ENCODE measurements at regions not wholly inside any gene's neighbourhood (a gene's known extent, or its start where the extent isn't known, plus 50 kb on each side); places are given as distances from the start of the nearest gene placed in this dataset.
"Not testable (repeated sequence)": the region's sequence is repeated elsewhere in the genome, so short reads cannot be mapped to it uniquely, and the experiment has no call there.

GRCh38 chr14:105923520-105924191, 397.3 kb downstream of the TMEM121 start:
- not testable (repeated sequence) for H3K36me3 ChIP-seq (ENCODE audit: control insufficient read depth in 2 of 2, insufficient read depth in 2 of 2, low read length in 2 of 2); H3K4me1 ChIP-seq (ENCODE audit: control insufficient read depth in 2 of 2, insufficient read depth in 2 of 2, low read length in 2 of 2); H3K4me3 ChIP-seq (ENCODE audit: low read length in 2 of 2); H3K9ac ChIP-seq (ENCODE audit: low read depth in 1 of 2, low read length in 2 of 2); H3K9me3 ChIP-seq (ENCODE audit: control insufficient read depth in 2 of 2, low read length in 2 of 2); H3K27ac ChIP-seq (ENCODE audit: low read depth in 2 of 2, low read length in 2 of 2); H3K27me3 ChIP-seq (ENCODE audit: control insufficient read depth in 2 of 2, insufficient read depth in 2 of 2, low read length in 2 of 2)

- Histone ChIP-seq H3K27ac (ENCODE audit: low read depth in 2 of 2, low read length in 2 of 2) (no peak overlapping the region), H3K27me3 (ENCODE audit: control insufficient read depth in 2 of 2, insufficient read depth in 2 of 2, low read length in 2 of 2) (no peaks in the 10 kb centered on the region), H3K9me3 (ENCODE audit: control insufficient read depth in 2 of 2, low read length in 2 of 2) (no peaks in the 10 kb centered on the region), H3K9ac (ENCODE audit: low read depth in 1 of 2, low read length in 2 of 2) (no peak overlapping the region), H3K36me3 (ENCODE audit: control insufficient read depth in 2 of 2, insufficient read depth in 2 of 2, low read length in 2 of 2) (no peaks in the 10 kb centered on the region), H3K4me1 (ENCODE audit: control insufficient read depth in 2 of 2, insufficient read depth in 2 of 2, low read length in 2 of 2) (no peaks in the 10 kb centered on the region), H3K4me3 (ENCODE audit: low read length in 2 of 2) (no peak overlapping the region)
These were observed 398.7 kb downstream of the TMEM121 start for GRCh38 chr14:105924951-105925591.

DNA sequence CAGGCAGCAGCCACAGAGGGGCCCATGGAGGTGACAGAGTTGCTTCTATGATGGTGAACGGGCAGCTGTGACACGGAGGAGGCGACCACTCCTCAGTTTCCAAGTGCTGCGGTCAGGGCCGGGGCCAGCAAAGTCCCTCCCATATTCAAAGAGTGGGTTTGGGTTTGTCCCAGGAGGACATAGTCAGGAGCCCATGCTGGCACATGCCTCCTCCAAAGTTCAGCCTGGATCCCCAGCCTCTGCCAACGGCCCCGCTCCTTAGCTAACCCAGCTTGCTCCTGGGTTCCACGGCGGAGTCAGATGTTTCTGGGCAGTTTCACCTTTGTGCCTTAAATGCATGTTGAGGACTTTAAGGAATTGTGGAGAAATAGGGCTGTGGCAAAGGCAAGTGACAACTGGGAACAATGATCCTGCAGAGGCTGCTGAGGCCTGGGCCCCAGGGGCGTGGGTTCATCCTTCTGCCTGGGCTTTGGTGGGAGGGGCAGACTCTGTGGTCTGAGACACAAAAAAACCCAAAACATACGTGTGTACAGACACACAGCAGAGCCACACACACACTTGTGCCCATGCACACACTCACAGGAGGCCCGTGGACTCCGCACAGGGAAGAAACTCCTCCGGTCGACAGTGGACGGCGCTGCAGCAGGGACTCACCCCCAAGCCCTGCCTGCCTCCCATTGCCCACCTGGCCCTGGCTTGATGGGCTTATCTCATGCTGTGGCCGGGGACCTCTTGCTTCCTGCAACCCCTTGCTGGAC, 399.4 kb downstream of the TMEM121 start:
- no peaks in the 10 kb centered on the region for H3K27me3 ChIP-seq (ENCODE audit: control insufficient read depth in 2 of 2, insufficient read depth in 2 of 2, low read length in 2 of 2)
- no peak overlapping the region for H3K27ac ChIP-seq (ENCODE audit: low read depth in 2 of 2, low read length in 2 of 2)
- H3K4me3 ChIP-seq (ENCODE audit: low read length in 2 of 2): no peak overlapping the region
- H3K36me3 ChIP-seq (ENCODE audit: control insufficient read depth in 2 of 2, insufficient read depth in 2 of 2, low read length in 2 of 2): no peaks in the 10 kb centered on the region
- H3K9ac ChIP-seq (ENCODE audit: low read depth in 1 of 2, low read length in 2 of 2): no peak overlapping the region
- no peaks in the 10 kb centered on the region for H3K4me1 ChIP-seq (ENCODE audit: control insufficient read depth in 2 of 2, insufficient read depth in 2 of 2, low read length in 2 of 2)
- H3K9me3 ChIP-seq (ENCODE audit: control insufficient read depth in 2 of 2, low read length in 2 of 2): no peaks in the 10 kb centered on the region

GRCh38 chr14:105926373-105927095, 400.2 kb downstream of the TMEM121 start:
- no peak overlapping the region for H3K4me3 ChIP-seq (ENCODE audit: low read length in 2 of 2)
- H3K27me3 ChIP-seq (ENCODE audit: control insufficient read depth in 2 of 2, insufficient read depth in 2 of 2, low read length in 2 of 2): no peaks in the 10 kb centered on the region
- no peaks in the 10 kb centered on the region for H3K9me3 ChIP-seq (ENCODE audit: control insufficient read depth in 2 of 2, low read length in 2 of 2)
- H3K4me1 ChIP-seq (ENCODE audit: control insufficient read depth in 2 of 2, insufficient read depth in 2 of 2, low read length in 2 of 2): no peaks in the 10 kb centered on the region
- H3K27ac ChIP-seq (ENCODE audit: low read depth in 2 of 2, low read length in 2 of 2): no peak overlapping the region
- H3K9ac ChIP-seq (ENCODE audit: low read depth in 1 of 2, low read length in 2 of 2): no peak overlapping the region
- no peaks in the 10 kb centered on the region for H3K36me3 ChIP-seq (ENCODE audit: control insufficient read depth in 2 of 2, insufficient read depth in 2 of 2, low read length in 2 of 2)

DNA sequence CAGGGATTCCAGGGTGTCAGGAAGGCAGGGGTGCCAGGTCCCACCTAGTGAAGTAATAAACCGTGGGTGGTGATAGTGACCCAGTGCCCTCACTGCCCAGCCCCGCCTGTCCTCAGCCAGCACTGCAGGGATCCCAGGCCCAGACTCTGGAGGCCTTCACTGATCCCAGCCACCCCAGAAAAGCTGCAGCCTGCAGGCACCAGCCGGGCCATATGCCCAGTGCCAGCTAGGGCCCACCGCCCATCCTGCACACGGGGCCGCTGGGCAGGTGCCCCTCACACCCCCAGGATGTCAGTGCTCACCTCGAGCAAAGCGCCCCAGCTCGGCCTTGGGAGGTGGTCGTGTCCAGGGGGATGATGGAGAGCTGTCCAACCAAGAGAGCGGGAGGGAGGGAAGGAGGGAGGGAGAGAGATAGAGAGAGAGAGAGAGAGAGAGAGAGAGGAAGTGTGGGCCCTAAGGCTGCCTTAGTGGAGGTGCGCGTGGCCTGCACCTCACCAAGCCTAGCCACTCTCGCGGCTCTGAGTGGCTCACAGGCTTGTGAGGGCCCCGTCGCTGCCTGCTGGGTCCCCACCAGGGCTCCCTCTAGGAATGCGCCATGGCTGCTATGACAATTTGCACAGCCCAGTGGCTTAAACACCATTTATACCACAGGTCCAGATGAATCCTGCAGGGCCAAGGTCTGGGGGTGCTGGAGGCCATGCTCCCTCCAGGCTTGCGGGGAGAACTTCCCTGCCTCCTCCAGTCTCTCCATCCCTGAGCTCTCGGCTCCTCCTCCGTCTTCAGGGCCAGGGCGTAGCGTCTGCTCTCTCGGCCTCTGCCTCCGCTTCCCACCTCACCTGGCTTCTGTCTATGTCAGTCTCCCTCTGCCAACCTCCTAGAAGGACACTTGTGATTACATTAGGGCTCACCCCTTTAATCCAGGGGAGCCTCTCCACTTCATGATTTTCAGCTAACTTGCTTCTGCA, 401.0 kb downstream of the TMEM121 start:
- Histone ChIP-seq H3K4me1 (ENCODE audit: control insufficient read depth in 2 of 2, insufficient read depth in 2 of 2, low read length in 2 of 2) (no peaks in the 10 kb centered on the region), H3K4me3 (ENCODE audit: low read length in 2 of 2) (no peak overlapping the region), H3K27ac (ENCODE audit: low read depth in 2 of 2, low read length in 2 of 2) (no peak overlapping the region), H3K9me3 (ENCODE audit: control insufficient read depth in 2 of 2, low read length in 2 of 2) (no peaks in the 10 kb centered on the region), H3K27me3 (ENCODE audit: control insufficient read depth in 2 of 2, insufficient read depth in 2 of 2, low read length in 2 of 2) (no peaks in the 10 kb centered on the region), H3K36me3 (ENCODE audit: control insufficient read depth in 2 of 2, insufficient read depth in 2 of 2, low read length in 2 of 2) (no peaks in the 10 kb centered on the region), H3K9ac (ENCODE audit: low read depth in 1 of 2, low read length in 2 of 2) (no peak overlapping the region)

DNA sequence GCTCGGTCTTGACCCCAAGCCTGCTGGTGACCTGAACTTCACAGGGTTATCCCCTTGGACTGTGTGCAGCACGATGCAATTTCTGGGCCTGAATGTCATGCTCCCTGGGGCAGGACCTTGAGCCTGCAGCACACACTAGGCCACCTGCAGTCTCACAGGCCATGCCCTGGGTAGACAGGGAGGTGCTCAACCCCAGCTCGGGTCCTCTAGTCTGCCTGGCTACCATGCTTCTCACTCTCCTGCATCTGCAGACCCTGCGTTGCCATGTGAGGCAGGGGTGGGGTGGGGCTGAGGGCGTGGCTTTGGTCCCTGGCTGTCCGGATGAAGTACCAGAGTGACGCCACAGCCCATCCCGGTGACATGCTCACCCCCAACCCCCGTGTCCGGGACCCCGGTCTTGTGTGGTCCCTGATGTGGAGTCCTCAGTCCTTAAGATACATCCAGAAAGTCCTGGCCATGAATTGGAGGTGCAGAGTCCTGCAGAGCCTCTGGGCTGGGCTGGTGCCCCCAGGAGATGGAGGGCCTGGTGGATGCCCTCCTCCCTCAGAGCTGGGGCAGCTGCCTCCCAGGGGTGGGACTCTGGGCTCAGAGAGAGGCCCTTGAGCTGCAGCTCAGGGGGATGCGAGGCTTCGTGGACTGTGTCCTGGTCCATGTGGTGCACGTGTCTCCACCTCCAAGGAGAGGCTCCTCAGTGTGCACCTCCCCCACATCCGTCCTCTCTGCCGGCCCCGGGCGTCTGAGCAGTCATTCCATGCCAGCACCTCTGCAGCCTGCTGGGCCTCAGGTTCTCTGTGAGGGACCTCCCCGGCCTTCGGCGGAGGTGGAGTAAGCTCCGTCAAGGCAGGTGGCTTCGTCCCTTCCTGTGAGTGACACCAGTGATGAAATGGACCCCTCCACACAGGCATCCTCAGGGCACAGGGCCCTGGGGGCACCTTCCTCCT, 402.1 kb downstream of the TMEM121 start:
- not testable (repeated sequence) for H3K27ac ChIP-seq (ENCODE audit: low read depth in 2 of 2, low read length in 2 of 2); H3K9me3 ChIP-seq (ENCODE audit: control insufficient read depth in 2 of 2, low read length in 2 of 2); H3K9ac ChIP-seq (ENCODE audit: low read depth in 1 of 2, low read length in 2 of 2); H3K36me3 ChIP-seq (ENCODE audit: control insufficient read depth in 2 of 2, insufficient read depth in 2 of 2, low read length in 2 of 2); H3K4me1 ChIP-seq (ENCODE audit: control insufficient read depth in 2 of 2, insufficient read depth in 2 of 2, low read length in 2 of 2); H3K27me3 ChIP-seq (ENCODE audit: control insufficient read depth in 2 of 2, insufficient read depth in 2 of 2, low read length in 2 of 2); H3K4me3 ChIP-seq (ENCODE audit: low read length in 2 of 2)

GRCh38 chr14:105929327-105930081, 403.1 kb downstream of the TMEM121 start:
- no peaks in the 10 kb centered on the region for H3K9me3 ChIP-seq (ENCODE audit: control insufficient read depth in 2 of 2, low read length in 2 of 2)
- no peaks in the 10 kb centered on the region for H3K27me3 ChIP-seq (ENCODE audit: control insufficient read depth in 2 of 2, insufficient read depth in 2 of 2, low read length in 2 of 2)
- H3K4me1 ChIP-seq (ENCODE audit: control insufficient read depth in 2 of 2, insufficient read depth in 2 of 2, low read length in 2 of 2): no peaks in the 10 kb centered on the region

GRCh38 chr14:105930572-105930971, 404.2 kb downstream of the TMEM121 start:
- H3K4me1 ChIP-seq (ENCODE audit: control insufficient read depth in 2 of 2, insufficient read depth in 2 of 2, low read length in 2 of 2): no peaks in the 10 kb centered on the region
- H3K36me3 ChIP-seq (ENCODE audit: control insufficient read depth in 2 of 2, insufficient read depth in 2 of 2, low read length in 2 of 2): no peaks in the 10 kb centered on the region
- H3K27me3 ChIP-seq (ENCODE audit: control insufficient read depth in 2 of 2, insufficient read depth in 2 of 2, low read length in 2 of 2): no peaks in the 10 kb centered on the region
- no peak overlapping the region for H3K4me3 ChIP-seq (ENCODE audit: low read length in 2 of 2)
- H3K27ac ChIP-seq (ENCODE audit: low read depth in 2 of 2, low read length in 2 of 2): no peak overlapping the region
- no peak overlapping the region for H3K9ac ChIP-seq (ENCODE audit: low read depth in 1 of 2, low read length in 2 of 2)
- H3K9me3 ChIP-seq (ENCODE audit: control insufficient read depth in 2 of 2, low read length in 2 of 2): no peaks in the 10 kb centered on the region

More at GRCh38 chr14:105929327-105930081, 403.1 kb downstream of the TMEM121 start:
- H3K4me3 ChIP-seq (ENCODE audit: low read length in 2 of 2): no peak overlapping the region
- H3K9ac ChIP-seq (ENCODE audit: low read depth in 1 of 2, low read length in 2 of 2): no peak overlapping the region
- H3K36me3 ChIP-seq (ENCODE audit: control insufficient read depth in 2 of 2, insufficient read depth in 2 of 2, low read length in 2 of 2): no peaks in the 10 kb centered on the region
- H3K27ac ChIP-seq (ENCODE audit: low read depth in 2 of 2, low read length in 2 of 2): no peak overlapping the region
